ENCODE measurements at regions not wholly inside any gene's neighbourhood (a gene's known extent, or its start where the extent isn't known, plus 50 kb on each side); places are given as distances from the start of the nearest gene placed in this dataset.
"Not testable (repeated sequence)": the region's sequence is repeated elsewhere in the genome, so short reads cannot be mapped to it uniquely, and the experiment has no call there.

DNA sequence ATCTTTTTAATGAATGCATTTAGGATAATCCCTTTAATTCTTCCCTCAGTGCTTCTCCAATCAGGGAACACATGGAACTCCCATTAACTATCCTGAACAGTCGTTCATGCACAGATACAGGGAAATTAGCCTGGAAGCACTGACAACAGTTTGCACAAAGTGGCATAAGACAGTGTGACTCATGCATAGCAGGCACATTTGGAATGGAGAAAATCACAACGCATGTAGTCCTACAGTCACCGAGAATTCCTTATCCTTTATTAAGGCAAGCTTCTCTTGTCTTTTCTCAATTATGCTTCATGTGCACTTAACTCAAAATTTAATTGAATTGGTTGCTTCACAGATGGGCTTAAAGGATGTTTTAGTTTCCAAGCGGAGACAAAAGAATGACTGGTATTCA, 155.0 kb upstream of the CRBN start:
- no peak for DNase-seq

GRCh38 chr3:3333571-3333970, 154.1 kb upstream of the CRBN start:
- DNase-seq, result no peak

DNA sequence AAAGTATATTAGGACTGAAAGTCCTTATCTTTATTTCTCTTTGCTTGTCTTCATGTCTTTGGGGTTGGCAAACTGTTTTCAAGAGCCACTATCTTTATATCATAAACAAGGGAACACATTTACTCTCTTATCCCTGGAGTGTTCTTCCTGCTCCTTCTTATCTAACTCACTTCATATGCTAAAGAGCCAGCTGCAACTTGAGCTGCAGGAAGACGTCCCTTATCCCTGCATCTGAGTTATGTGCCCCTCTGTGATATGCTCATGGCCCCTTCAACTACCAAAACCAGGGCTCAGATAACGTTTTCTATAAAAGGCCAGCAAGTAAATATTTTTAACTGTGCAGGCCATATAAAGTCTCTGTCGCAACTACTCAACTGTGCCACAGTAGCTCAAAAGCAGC, 137.0 kb upstream of the CRBN start:
- DNase-seq, result no peak

DNA sequence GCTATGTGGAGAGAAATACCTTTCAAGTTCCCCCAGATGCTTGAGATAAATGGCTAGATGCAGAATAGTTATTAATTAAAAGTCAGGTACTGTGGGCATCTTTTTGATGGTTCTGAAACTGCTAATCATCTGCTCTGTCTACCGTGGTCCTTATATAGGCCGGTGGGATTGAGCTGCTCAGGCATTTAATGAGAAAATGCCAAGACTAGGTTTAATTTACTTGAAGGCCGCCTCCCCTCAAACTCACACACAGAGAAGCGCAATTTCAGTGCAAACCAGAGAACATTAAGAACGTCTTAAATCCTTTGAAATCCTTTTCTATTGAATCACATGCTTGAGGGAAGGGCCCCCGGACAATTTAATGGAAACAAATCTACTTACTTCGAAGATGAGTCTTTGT, 136.4 kb upstream of the CRBN start:
- no peak for DNase-seq

GRCh38 chr3:3309887-3310286, 130.4 kb upstream of the CRBN start:
- DNase-seq, result no peak

GRCh38 chr3:3308809-3309208, 129.3 kb upstream of the CRBN start:
- no peak for DNase-seq

DNA sequence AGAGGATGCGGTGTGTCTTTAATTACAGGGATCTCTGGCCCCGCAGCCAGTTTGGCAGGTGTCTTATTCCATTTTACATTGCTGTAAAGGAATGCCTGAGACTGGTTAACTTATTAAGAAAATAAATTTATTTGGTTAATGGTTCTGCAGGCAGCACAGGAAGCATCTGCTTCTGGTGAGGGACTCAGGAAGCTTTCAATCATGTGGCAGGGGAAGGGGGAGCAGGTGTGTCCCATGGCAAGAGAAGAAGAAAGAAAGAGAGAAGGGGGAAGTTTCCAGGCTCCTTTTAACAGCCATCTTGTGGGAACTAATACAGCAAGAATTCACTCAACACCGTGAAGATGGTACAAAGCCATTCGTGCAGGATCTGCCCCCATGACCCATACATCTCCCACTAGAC, 128.0 kb upstream of the CRBN start:
- DNase-seq, result no peak

DNA sequence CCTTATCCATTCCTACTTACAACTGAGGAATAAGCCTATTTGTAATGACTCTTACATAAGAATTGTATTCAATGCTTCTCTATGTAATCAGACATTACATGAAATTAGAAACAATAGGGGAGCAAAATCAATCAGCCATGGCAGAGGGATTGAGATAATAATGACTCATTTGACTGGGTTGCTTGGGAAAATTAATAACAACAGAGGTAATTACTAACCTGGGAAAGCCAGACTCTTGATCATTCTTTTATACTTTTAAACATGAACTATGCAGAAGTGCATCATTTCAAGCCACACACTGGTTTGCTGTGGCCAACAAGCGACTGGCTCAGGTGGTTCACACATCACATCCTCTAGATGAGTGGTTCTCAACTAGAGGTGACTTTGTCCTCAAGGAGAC, 126.3 kb upstream of the CRBN start:
- DNase-seq, result no peak

DNA sequence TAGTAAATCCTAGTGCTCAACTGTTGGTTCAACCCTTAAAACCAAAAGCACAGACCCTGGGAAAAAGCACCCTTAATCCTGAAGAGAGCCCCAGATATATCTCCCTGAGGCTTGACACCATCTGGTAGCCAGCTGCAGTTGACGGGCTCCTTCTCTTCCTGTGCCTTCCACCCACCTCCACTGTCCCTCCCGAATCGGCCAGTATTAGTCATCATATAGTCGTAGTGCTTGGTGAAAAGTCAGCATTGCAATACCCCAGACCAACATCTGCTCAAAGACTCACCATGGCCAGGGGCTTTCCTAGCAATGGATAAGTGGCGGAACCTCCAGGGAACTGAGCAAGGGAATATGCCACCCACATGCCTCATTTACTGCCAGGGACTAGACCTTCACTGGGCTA, 125.6 kb upstream of the CRBN start:
- DNase-seq, result no peak

- DNase-seq, result peak in 1 of 3 donors; percentile 10
These were observed 124.1 kb upstream of the CRBN start for GRCh38 chr3:3303636-3304035.

DNA sequence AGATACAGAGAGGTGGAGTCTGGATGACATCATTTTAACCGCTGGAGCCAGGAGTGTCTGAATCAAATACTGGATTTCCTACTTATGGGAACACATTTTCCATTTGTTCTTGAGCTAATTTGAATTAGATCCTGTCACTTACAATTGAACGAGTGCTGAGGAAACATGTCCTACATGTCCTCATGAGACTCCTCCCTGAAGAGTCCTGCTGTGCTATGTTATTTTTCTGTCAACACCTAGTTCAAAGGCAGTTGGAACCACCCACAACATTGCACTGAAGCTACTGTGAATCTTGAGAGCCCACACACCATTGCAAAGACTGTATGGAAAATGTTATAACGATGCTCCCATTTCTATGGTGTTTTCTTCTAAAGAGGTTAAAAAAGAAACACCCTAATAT, 123.5 kb upstream of the CRBN start:
- DNase-seq, result peak in 2 of 3 donors; percentile 10 to 30

DNA sequence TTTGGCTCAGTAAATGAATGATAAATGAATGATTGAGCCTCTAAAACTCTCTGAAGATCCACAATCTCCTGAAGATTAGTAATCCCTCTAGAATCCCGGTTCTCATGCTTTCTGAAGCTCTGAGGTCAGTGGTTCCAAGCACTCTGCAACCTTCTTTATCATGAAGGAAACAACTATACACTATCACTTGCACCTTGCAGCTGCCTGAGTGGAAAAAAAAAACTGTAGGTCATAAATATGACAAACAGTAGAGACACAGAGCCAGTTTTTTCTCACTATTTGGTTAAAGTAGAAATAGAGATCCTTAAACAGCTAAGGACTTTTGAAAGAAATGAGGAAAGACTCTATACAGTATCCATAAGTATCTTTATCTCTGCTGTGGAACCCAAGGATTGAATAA, 122.0 kb upstream of the CRBN start:
- DNase-seq, result no peak

GRCh38 chr3:3296979-3297381, 117.5 kb upstream of the CRBN start:
- DNase-seq, result no peak

DNA sequence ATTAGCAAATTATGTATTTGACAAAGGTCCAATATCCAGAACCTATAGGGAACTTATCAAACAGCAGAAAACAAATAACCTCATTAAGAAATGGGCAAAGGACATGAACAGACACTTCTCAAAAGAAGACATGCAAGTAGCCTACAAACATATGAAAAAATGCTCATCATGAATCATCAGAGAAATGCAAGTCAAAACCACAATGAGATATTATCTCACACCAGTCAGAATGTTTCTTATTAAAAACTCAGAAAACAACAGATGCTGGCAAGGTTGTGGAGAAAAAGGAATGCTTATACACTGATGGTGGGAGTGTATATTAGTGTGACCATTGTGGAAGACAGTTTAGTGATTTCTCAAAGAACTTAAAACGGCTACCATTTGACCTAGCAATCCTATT, 116.1 kb upstream of the CRBN start:
- no peak for DNase-seq

GRCh38 chr3:3291756-3292283, 112.3 kb upstream of the CRBN start:
- DNase-seq, result not testable (repeated sequence)

DNA sequence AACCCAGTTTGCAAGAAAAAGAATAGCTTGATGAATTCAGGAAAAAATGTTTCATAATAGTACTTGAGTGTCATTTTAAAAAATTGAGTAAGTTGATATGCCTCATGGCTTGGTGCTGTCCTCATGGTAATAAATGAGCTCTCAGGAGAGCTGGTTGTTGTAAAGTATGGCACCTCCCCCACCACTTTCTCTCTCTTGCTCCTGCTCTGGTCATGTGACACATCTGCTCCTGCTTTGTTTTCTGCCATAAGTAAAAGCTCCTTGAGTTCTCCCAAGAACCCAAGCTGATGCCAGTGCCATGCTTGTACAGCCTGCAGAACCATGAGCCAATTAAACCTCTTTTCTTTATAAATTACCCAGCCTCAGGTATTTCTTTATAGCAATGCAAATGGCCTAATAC, 108.8 kb upstream of the CRBN start:
- DNase-seq, result no peak

DNA sequence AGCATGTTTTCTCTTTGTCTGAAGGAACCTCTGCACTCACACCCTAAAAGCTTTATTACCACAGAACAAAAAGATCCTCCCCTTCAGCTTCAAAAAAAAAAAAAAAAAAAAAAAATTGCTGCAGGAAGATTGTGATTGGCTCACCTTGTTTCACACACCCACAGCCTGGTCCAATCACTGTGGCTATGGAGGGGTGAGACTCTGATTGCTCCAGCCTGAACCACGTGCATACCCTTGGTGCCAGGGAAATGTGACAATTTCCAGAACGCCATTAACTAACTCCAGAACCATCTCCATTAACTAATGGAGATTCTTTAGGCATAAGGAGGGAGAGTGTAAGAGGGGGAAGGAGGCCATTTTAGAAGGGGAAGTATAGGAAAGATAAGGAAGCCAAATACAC, 106.5 kb upstream of the CRBN start:
- DNase-seq, result no peak

- no peak for DNase-seq
These were observed 101.5 kb upstream of the CRBN start for GRCh38 chr3:3281024-3281423.

GRCh38 chr3:3280396-3280795, 100.9 kb upstream of the CRBN start:
- no peak for DNase-seq

GRCh38 chr3:3278073-3278472, 98.6 kb upstream of the CRBN start:
- DNase-seq, result no peak

- no peak for DNase-seq
These were observed 97.1 kb upstream of the CRBN start for GRCh38 chr3:3276630-3277029.

DNA sequence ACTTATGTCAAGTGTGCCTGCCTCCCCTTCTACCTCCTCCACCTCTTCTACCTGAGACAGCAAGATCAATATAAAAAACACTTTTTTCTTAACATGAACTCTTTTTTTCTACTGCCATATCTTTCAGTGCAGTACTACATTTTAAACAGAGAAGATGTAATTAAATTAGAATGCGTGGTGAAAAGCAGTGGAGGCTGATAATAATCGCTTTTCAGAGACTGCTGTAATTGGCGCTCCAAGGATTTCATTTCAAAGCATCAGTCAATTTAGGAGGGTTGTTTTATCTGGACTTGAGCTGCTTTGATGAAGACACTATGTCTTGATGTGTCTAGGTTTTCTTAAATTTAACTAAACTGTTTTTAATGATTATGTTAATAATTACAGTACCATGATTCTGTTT, 85.3 kb upstream of the CRBN start:
- DNase-seq, result no peak

DNA sequence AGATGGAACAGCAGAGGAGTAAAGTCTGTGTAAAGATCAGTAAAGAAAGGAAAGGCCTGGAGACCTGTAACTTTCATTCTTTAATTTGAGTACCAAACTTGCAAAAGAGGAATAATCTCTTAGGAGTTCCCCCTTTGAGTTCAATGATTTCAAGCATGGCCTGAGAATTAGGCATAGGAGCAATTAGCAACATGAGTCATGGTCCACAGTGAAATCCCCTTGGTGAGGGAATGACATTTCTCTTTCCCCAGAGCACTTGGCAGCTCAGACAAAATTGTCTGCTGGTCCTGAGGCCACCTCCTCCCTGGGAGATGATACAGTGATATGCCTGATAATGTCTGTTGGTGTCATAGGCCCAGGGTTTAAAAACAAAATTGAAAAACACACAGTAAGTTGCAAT, 81.4 kb upstream of the CRBN start:
- DNase-seq, result no peak

DNA sequence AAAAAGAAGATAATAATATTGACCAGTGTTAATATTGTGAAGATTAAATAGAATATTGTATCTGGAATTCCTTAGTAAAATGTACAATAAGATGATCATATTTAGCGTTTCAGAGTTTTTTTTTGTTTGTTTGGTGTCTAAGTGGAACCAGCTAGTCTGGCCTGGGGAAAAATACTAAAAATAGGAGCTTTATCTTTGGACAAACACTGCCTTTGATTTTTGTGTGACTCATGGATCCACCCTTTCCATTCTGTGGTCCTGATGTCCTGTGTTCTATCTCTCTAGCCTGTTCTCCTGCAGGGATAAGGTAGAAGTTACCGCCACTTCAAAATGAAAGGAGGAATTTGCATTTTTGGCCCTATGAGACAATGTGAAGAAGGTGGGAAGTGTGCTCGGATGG, 79.7 kb upstream of the CRBN start:
- DNase-seq, result no peak

DNA sequence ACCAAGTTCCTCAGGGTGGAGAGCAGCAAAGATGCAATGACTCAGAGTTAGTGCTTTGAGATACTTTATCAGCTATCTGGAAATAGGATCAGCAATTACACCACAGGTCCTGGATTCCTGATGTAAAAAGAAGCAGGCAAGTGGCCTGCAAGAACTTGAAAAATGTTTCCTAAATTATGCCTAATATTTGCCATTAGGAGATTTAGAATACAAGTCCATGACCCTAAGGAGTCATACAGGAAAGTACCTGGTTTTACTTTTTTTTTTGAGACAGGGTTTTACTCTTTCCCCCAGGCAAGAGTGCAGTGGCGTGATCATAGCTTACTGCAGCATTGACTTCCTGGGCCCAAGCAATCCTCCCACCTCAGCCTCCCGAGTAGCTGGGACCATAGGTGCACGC, 78.8 kb upstream of the CRBN start:
- DNase-seq, result no peak

Measured in muscle of back (tissue), 3 donors.